ENCODE measurements at regions not wholly inside any gene's neighbourhood (a gene's known extent, or its start where the extent isn't known, plus 50 kb on each side); places are given as distances from the start of the nearest gene placed in this dataset.
A peak's percentile ranks its signal among the peaks of the same experiment; 100 is the strongest.

DNA sequence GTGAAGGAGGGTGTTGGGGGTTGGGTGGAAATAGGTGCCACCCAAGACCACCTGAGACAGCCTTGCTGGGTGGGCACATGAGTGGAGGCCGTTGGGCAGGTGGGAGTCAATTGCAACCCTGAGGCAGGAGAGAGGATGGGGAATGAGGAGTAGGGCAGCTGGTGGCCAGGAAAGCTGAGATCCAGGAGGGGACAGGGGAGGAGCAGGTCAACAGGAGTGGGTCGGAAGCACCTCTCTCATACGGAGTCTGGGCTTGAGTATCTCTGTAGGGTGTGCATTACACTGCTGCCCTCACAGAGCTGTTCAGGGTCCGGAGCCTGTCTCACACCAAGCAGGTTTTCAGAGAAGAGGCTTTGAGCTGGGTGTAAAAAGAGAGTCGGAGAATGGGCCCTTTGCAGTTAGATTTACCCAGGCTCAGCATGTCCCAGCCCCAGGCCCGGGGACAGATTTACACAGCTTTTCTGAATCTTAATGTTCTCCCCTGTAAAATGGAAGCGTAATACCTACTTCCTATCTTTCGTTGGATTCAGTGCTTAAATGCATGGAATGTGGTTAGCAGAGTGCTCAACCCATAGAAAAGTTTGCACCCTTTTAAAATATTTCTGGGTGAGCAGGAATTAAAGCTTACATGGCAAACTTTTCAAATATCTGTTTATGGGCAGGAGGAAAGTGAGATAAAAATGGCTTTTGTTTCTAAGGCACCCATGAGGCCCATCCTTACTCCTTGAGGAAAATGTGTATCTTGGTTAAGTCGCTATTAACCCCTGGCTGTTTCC, 144.0 kb upstream of the MYCN start:
- H3K27me3 ChIP-seq (ENCODE audit: insufficient read depth, low read length): no peaks in the 10 kb centered on the region
- H3K9me3 ChIP-seq (ENCODE audit: insufficient read depth, low read depth, low read length): no peaks in the 10 kb centered on the region
- no peak overlapping the region for H3K27ac ChIP-seq (ENCODE audit: low read depth, low read length)
- H4K91ac ChIP-seq (ENCODE audit: low read depth, low read length): no peak overlapping the region
- no peak overlapping the region for H2BK12ac ChIP-seq (ENCODE audit: low read length)
- H2AK5ac ChIP-seq (ENCODE audit: low read length): no peak overlapping the region
- no peak overlapping the region for H2BK120ac ChIP-seq (ENCODE audit: insufficient read depth, low read length, poor library complexity)
- no peak overlapping the region for H3K9ac ChIP-seq (ENCODE audit: low read length)
- peaks cover 5% of the 10 kb centered on the region for H3K79me1 ChIP-seq (ENCODE audit: low read length)
- H3K14ac ChIP-seq (ENCODE audit: low read length): no peak overlapping the region
- H4K8ac ChIP-seq (ENCODE audit: low read depth, low read length): no peak overlapping the region
- H3K4ac ChIP-seq (ENCODE audit: low read depth, low read length): no peak overlapping the region
- no CpG with 5 or more reads among the region's 9 CpGs for WGBS (ENCODE audit: extremely low coverage, insufficient coverage, insufficient read length)
- H3K79me2 ChIP-seq (ENCODE audit: control insufficient read depth, insufficient read depth, low read length, poor library complexity): no peaks in the 10 kb centered on the region
- H4K12ac ChIP-seq (ENCODE audit: low read depth, low read length): no peak overlapping the region
- no peak overlapping the region for H3K4me3 ChIP-seq (ENCODE audit: low read depth, low read length)
- H3K23ac ChIP-seq (ENCODE audit: low read length): no peak overlapping the region
- H3K4me2 ChIP-seq (ENCODE audit: low read length): no peak overlapping the region
- H3K36me3 ChIP-seq (ENCODE audit: control insufficient read depth in 1 of 2, insufficient read depth in 2 of 2, low read length in 2 of 2): no peaks in the 10 kb centered on the region
- DNase-seq: no peak
- H2BK5ac ChIP-seq (ENCODE audit: low read depth, low read length, poor library complexity): no peak overlapping the region
- no peak overlapping the region for H2AFZ ChIP-seq (ENCODE audit: insufficient read depth, low read length, poor library complexity)
- H3K18ac ChIP-seq (ENCODE audit: low read length): no peak overlapping the region
- peaks cover 10 to 15% of the 10 kb centered on the region in 2 experiments for H3K4me1 ChIP-seq (ENCODE audit: control insufficient read depth in 1 of 2, insufficient read depth in 2 of 2, low read length in 2 of 2)

DNA sequence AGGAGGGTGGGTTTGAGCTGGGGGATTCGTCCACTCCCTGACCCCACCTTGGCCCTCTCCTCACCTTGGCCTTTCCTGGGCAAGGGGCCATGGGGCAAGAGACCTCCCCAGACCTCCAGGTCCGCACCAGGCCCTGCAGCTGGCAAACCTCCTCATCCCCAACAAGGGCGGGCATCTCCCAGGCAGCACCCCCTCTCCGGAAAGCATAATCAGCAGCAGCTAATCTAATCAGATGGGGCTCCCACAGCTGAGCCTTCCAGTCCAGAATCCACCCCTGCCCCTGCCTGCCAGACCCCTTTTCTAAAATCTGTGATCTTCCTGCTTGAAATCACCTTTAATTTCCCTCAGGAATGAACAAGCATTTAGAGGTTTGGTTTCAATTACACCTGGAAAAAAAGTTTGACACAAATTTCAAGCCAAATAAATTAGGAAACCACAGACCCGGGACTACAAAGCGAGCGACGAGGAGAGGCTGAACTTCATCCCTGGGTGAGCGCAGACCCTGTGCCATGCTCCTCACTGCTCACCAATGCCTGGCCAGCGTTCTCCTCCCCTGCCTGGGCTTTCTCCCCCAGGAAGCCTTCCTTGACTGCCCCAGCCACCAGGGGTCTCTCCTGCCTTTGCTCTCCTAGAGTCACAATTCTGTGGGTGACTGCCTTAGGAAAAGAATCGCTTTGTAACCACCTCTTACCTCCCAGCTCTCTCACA, 143.0 kb upstream of the MYCN start:
- no peak overlapping the region for H3K23ac ChIP-seq (ENCODE audit: low read length)
- H3K9me3 ChIP-seq (ENCODE audit: insufficient read depth, low read depth, low read length): no peaks in the 10 kb centered on the region
- no peak overlapping the region for H4K91ac ChIP-seq (ENCODE audit: low read depth, low read length)
- no peak overlapping the region for H3K18ac ChIP-seq (ENCODE audit: low read length)
- no peak overlapping the region for H4K8ac ChIP-seq (ENCODE audit: low read depth, low read length)
- no CpG with 5 or more reads among the region's 11 CpGs for WGBS (ENCODE audit: extremely low coverage, insufficient coverage, insufficient read length)
- peak in 1 of 2 donors; percentile 59 for DNase-seq
- H3K4ac ChIP-seq (ENCODE audit: low read depth, low read length): no peak overlapping the region
- no peaks in the 10 kb centered on the region for H3K36me3 ChIP-seq (ENCODE audit: control insufficient read depth in 1 of 2, insufficient read depth in 2 of 2, low read length in 2 of 2)
- H3K4me3 ChIP-seq (ENCODE audit: low read depth, low read length): no peak overlapping the region
- H4K12ac ChIP-seq (ENCODE audit: low read depth, low read length): no peak overlapping the region
- H2BK5ac ChIP-seq (ENCODE audit: low read depth, low read length, poor library complexity): no peak overlapping the region
- no peak overlapping the region for H2BK12ac ChIP-seq (ENCODE audit: low read length)
- H3K27me3 ChIP-seq (ENCODE audit: insufficient read depth, low read length): no peaks in the 10 kb centered on the region
- peaks cover 5% of the 10 kb centered on the region for H3K79me1 ChIP-seq (ENCODE audit: low read length)
- H3K4me1 ChIP-seq (ENCODE audit: control insufficient read depth in 1 of 2, insufficient read depth in 2 of 2, low read length in 2 of 2): peaks cover 10 to 16% of the 10 kb centered on the region in 2 experiments
- H3K14ac ChIP-seq (ENCODE audit: low read length): no peak overlapping the region
- H3K9ac ChIP-seq (ENCODE audit: low read length): no peak overlapping the region
- H3K79me2 ChIP-seq (ENCODE audit: control insufficient read depth, insufficient read depth, low read length, poor library complexity): no peaks in the 10 kb centered on the region
- no peak overlapping the region for H2AFZ ChIP-seq (ENCODE audit: insufficient read depth, low read length, poor library complexity)
- no peak overlapping the region for H3K4me2 ChIP-seq (ENCODE audit: low read length)
- H2BK120ac ChIP-seq (ENCODE audit: insufficient read depth, low read length, poor library complexity): no peak overlapping the region
- H3K27ac ChIP-seq (ENCODE audit: low read depth, low read length): no peak overlapping the region
- no peak overlapping the region for H2AK5ac ChIP-seq (ENCODE audit: low read length)

DNA sequence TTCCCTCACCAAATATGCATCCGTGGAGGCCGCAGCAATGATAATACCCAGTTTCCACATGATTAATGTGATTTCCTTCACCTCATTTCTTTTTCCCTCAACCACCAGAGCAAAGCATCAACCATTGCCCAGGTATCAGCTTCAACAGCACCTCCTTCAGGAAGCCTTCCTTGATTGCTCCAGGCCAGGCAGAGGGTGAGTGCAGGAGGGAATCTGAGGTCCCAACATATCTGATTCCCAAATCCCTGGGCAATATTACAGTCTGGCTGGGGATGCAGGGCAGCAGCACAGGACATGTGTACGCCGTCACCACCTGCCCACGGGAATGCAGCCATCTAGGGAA, 142.4 kb upstream of the MYCN start:
- Histone ChIP-seq H2BK12ac (ENCODE audit: low read length) (no peak overlapping the region), H2AK5ac (ENCODE audit: low read length) (no peak overlapping the region), H2AFZ (ENCODE audit: insufficient read depth, low read length, poor library complexity) (no peak overlapping the region), H3K9me3 (ENCODE audit: insufficient read depth, low read depth, low read length) (no peaks in the 10 kb centered on the region), H3K36me3 (ENCODE audit: control insufficient read depth in 1 of 2, insufficient read depth in 2 of 2, low read length in 2 of 2) (no peaks in the 10 kb centered on the region), H3K4ac (ENCODE audit: low read depth, low read length) (no peak overlapping the region), H3K18ac (ENCODE audit: low read length) (no peak overlapping the region), H3K23ac (ENCODE audit: low read length) (no peak overlapping the region), H3K4me3 (ENCODE audit: low read depth, low read length) (no peak overlapping the region), H3K4me1 (ENCODE audit: control insufficient read depth in 1 of 2, insufficient read depth in 2 of 2, low read length in 2 of 2) (peaks cover 10 to 16% of the 10 kb centered on the region in 2 experiments), H3K27ac (ENCODE audit: low read depth, low read length) (no peak overlapping the region), H4K8ac (ENCODE audit: low read depth, low read length) (no peak overlapping the region), H4K91ac (ENCODE audit: low read depth, low read length) (no peak overlapping the region), H3K27me3 (ENCODE audit: insufficient read depth, low read length) (no peaks in the 10 kb centered on the region), H2BK120ac (ENCODE audit: insufficient read depth, low read length, poor library complexity) (no peak overlapping the region), H2BK5ac (ENCODE audit: low read depth, low read length, poor library complexity) (no peak overlapping the region), H3K4me2 (ENCODE audit: low read length) (no peak overlapping the region), H3K14ac (ENCODE audit: low read length) (no peak overlapping the region), H3K79me1 (ENCODE audit: low read length) (peaks cover 5% of the 10 kb centered on the region), H3K9ac (ENCODE audit: low read length) (no peak overlapping the region), H4K12ac (ENCODE audit: low read depth, low read length) (no peak overlapping the region), H3K79me2 (ENCODE audit: control insufficient read depth, insufficient read depth, low read length, poor library complexity) (no peaks in the 10 kb centered on the region)
- DNase-seq: no peak
- no CpG with 5 or more reads among the region's 5 CpGs for WGBS (ENCODE audit: extremely low coverage, insufficient coverage, insufficient read length)

DNA sequence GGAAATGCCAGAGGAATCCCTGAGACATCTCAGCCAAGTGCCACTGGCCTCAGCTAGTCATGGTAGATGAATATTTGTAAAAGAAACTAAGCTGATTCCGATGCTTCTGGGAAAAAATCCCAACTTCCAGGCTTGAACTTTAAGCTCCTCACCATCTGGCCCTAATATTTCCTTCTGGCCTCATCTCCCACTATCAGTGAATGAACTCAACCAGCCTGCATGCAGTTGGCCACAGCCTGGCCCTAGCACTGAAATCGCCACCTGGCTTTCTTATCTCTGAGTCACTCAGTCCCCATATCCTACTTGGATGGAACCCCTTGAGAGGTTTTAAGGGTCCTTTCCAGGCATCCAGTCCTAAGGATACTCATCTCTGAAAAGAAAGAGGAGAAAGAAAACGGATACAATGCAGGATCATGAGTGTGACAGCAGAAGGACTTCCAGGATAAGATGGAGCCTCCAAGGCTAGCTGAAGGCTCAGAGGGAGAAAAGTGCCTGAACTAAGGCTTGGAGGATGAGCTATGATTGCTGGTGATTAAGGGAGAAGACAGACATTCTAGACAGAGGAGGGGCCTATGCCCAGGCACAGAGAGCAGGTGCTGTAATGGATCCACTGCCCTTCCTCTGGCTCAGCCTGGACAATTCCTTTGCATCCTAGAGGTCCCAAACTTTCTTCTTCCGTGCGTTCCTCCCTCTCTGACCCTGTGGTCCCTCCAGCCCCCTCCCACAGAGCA, 141.5 kb upstream of the MYCN start:
- Histone ChIP-seq H3K4me2 (ENCODE audit: low read length) (no peak overlapping the region), H3K4me1 (ENCODE audit: control insufficient read depth in 1 of 2, insufficient read depth in 2 of 2, low read length in 2 of 2) (peaks cover 10 to 16% of the 10 kb centered on the region in 2 experiments), H2BK12ac (ENCODE audit: low read length) (no peak overlapping the region), H3K36me3 (ENCODE audit: control insufficient read depth in 1 of 2, insufficient read depth in 2 of 2, low read length in 2 of 2) (no peaks in the 10 kb centered on the region), H3K27ac (ENCODE audit: low read depth, low read length) (no peak overlapping the region), H3K9me3 (ENCODE audit: insufficient read depth, low read depth, low read length) (no peaks in the 10 kb centered on the region), H2BK120ac (ENCODE audit: insufficient read depth, low read length, poor library complexity) (no peak overlapping the region), H3K9ac (ENCODE audit: low read length) (no peak overlapping the region), H3K23ac (ENCODE audit: low read length) (no peak overlapping the region), H4K91ac (ENCODE audit: low read depth, low read length) (peak overlapping the region; percentile 11), H2AK5ac (ENCODE audit: low read length) (no peak overlapping the region), H3K79me2 (ENCODE audit: control insufficient read depth, insufficient read depth, low read length, poor library complexity) (no peaks in the 10 kb centered on the region), H2BK5ac (ENCODE audit: low read depth, low read length, poor library complexity) (no peak overlapping the region), H4K12ac (ENCODE audit: low read depth, low read length) (no peak overlapping the region), H3K4ac (ENCODE audit: low read depth, low read length) (no peak overlapping the region), H2AFZ (ENCODE audit: insufficient read depth, low read length, poor library complexity) (no peak overlapping the region), H3K18ac (ENCODE audit: low read length) (no peak overlapping the region), H4K8ac (ENCODE audit: low read depth, low read length) (no peak overlapping the region), H3K14ac (ENCODE audit: low read length) (no peak overlapping the region), H3K79me1 (ENCODE audit: low read length) (peaks cover 5% of the 10 kb centered on the region), H3K4me3 (ENCODE audit: low read depth, low read length) (no peak overlapping the region), H3K27me3 (ENCODE audit: insufficient read depth, low read length) (no peaks in the 10 kb centered on the region)
- no peak for DNase-seq
- no CpG with 5 or more reads among the region's 5 CpGs for WGBS (ENCODE audit: extremely low coverage, insufficient coverage, insufficient read length)

Measured in trophoblast cell (in vitro differentiated cells and primary cell).